Duodenal mucosa (tissue), 2 donors: ENCODE measurements at regions not wholly inside any gene's neighbourhood (a gene's known extent, or its start where the extent isn't known, plus 50 kb on each side); places are given as distances from the start of the nearest gene placed in this dataset.

Source experiments
- H3K27ac ChIP-seq: one replicate; pipeline ENCODE4 v1.7.0; 2013; ENCODE audit warnings: low read depth, low read length
- H3K27me3 ChIP-seq, 2 donors: one replicate each; pipeline ENCODE4 v1.7.0; 2013; ENCODE audit warnings: low read length in 2 of 2, control low read depth in 1 of 2; ENCODE audit not compliant: insufficient read depth in 2 of 2, control insufficient read depth in 1 of 2
- H3K36me3 ChIP-seq, 2 donors: one replicate each; pipeline ENCODE4 v1.7.0; 2013; ENCODE audit warnings: low read length in 2 of 2, control low read depth in 1 of 2; ENCODE audit not compliant: insufficient read depth in 2 of 2, control insufficient read depth in 1 of 2
- H3K4me1 ChIP-seq, 2 donors: one replicate each; pipeline ENCODE4 v1.7.0; 2013; ENCODE audit warnings: low read length in 2 of 2, control low read depth in 1 of 2; ENCODE audit not compliant: insufficient read depth in 2 of 2, control insufficient read depth in 1 of 2
- H3K4me3 ChIP-seq, 2 donors: one replicate each; pipeline ENCODE4 v1.7.0; 2013; ENCODE audit warnings: low read length in 2 of 2, low read depth in 1 of 2
- H3K9ac ChIP-seq, 2 donors: one replicate each; pipeline ENCODE4 v1.7.0; 2013; ENCODE audit warnings: low read length in 2 of 2, low read depth in 1 of 2
- H3K9me3 ChIP-seq, 2 donors: one replicate each; pipeline ENCODE4 v1.7.0; 2013; ENCODE audit warnings: low read length in 2 of 2, control low read depth in 1 of 2; ENCODE audit not compliant: control insufficient read depth in 1 of 2

- no peaks in the 10 kb centered on the region for H3K4me1 ChIP-seq
- peaks cover 0 to 17% of the 10 kb centered on the region in 2 donors for H3K9me3 ChIP-seq
- no peak overlapping the region for H3K27ac ChIP-seq
- no peaks in the 10 kb centered on the region for H3K36me3 ChIP-seq
- no peaks in the 10 kb centered on the region for H3K27me3 ChIP-seq
- H3K4me3 ChIP-seq: no peak overlapping the region
- no peak overlapping the region for H3K9ac ChIP-seq
Measured at GRCh38 chr2:52192656-52193055, 1160.7 kb upstream of the NRXN1 start.

- Histone ChIP-seq H3K36me3 (no peaks in the 10 kb centered on the region), H3K4me1 (no peaks in the 10 kb centered on the region), H3K27ac (no peak overlapping the region), H3K27me3 (no peaks in the 10 kb centered on the region), H3K9me3 (peaks cover 6 to 23% of the 10 kb centered on the region in 2 donors), H3K4me3 (no peak overlapping the region), H3K9ac (no peak overlapping the region)
Measured at GRCh38 chr2:52181080-52181479, 1149.1 kb upstream of the NRXN1 start.

DNA sequence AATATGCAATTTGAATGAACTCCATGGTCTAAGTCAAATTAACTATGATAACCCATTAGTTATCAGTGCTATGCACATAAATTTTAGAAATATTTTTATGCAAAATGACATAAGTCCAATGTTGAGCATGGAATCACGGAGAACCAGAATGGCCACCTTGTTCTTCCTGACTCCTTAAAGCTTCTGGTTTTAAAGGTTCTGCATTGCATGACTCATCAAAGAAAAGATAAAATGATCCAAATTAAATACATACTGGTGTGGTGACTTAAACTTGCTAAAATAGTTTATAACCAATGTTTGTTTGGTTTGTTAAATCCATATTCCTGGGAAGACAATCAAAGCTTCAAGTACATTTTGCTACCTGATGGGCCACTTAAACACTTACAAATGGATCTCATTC is 1146.9 kb upstream of the NRXN1 start:
- no peak overlapping the region for H3K9ac ChIP-seq
- H3K4me3 ChIP-seq: no peak overlapping the region
- H3K4me1 ChIP-seq: no peaks in the 10 kb centered on the region
- no peak overlapping the region for H3K27ac ChIP-seq
- no peaks in the 10 kb centered on the region for H3K36me3 ChIP-seq
- H3K27me3 ChIP-seq: no peaks in the 10 kb centered on the region
- H3K9me3 ChIP-seq: peaks cover 0 to 15% of the 10 kb centered on the region in 2 donors

DNA sequence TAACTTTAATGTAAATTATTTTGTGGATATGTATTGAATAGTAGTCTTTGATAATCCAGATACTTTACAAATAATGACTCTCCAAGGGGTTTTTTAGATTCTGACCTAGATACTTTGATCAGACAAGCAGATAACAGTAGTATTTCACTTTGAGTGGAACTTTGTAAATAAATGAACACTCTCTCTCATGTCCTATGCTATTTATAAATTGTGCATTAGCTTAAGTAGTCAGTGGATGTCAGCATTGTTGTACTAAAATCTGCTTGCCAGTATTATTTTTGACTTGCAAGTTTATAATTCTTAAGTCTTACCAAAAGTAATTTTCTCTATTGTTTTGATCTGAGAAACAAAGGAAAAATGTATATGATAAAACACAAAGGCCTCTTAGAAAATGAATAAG is 1113.1 kb upstream of the NRXN1 start:
- H3K27ac ChIP-seq: no peak overlapping the region
- no peaks in the 10 kb centered on the region for H3K9me3 ChIP-seq
- H3K36me3 ChIP-seq: no peaks in the 10 kb centered on the region
- no peaks in the 10 kb centered on the region for H3K4me1 ChIP-seq
- H3K27me3 ChIP-seq: no peaks in the 10 kb centered on the region
- no peak overlapping the region for H3K4me3 ChIP-seq
- H3K9ac ChIP-seq: no peak overlapping the region

- H3K4me1 ChIP-seq: no peaks in the 10 kb centered on the region
- no peaks in the 10 kb centered on the region for H3K36me3 ChIP-seq
- no peaks in the 10 kb centered on the region for H3K27me3 ChIP-seq
- no peak overlapping the region for H3K9ac ChIP-seq
- H3K27ac ChIP-seq: no peak overlapping the region
- no peak overlapping the region for H3K4me3 ChIP-seq
- no peaks in the 10 kb centered on the region for H3K9me3 ChIP-seq
Measured at GRCh38 chr2:52144590-52144989, 1112.7 kb upstream of the NRXN1 start.

DNA sequence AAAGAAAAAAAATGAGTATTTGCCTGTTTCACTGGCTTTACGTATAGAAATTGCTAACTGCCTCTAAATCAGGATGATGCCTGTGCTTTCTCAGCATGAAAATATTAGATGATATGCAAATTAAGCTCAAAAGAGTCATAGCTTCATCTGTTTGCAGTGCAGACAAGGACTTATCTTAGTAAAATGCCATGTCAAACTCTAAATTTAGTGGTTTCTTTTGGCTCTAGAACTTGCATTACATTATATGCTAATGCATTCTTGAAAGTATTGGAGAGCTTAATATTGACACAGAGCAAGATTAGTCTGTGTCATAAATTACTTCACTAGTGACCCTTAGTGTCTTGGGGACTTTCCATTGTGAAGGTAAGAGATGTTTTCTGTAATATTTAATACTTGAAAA is 1109.1 kb upstream of the NRXN1 start:
- Histone ChIP-seq H3K27me3 (no peaks in the 10 kb centered on the region), H3K4me3 (no peak overlapping the region)

GRCh38 chr2:52139241-52139640 is 1107.3 kb upstream of the NRXN1 start:
- H3K36me3 ChIP-seq: no peaks in the 10 kb centered on the region
- no peak overlapping the region for H3K27ac ChIP-seq
- no peak overlapping the region for H3K9ac ChIP-seq
- H3K4me1 ChIP-seq: no peaks in the 10 kb centered on the region
- no peak overlapping the region for H3K4me3 ChIP-seq
- no peaks in the 10 kb centered on the region for H3K9me3 ChIP-seq
- no peaks in the 10 kb centered on the region for H3K27me3 ChIP-seq

More for the DNA sequence above, 1109.1 kb upstream of the NRXN1 start:
- H3K36me3 ChIP-seq: no peaks in the 10 kb centered on the region
- H3K9ac ChIP-seq: no peak overlapping the region
- H3K9me3 ChIP-seq: no peaks in the 10 kb centered on the region
- no peak overlapping the region for H3K27ac ChIP-seq
- no peaks in the 10 kb centered on the region for H3K4me1 ChIP-seq

GRCh38 chr2:52135235-52135634 is 1103.3 kb upstream of the NRXN1 start:
- H3K9ac ChIP-seq: no peak overlapping the region

GRCh38 chr2:52128081-52128480 is 1096.1 kb upstream of the NRXN1 start:
- Histone ChIP-seq H3K36me3 (no peaks in the 10 kb centered on the region), H3K4me1 (no peaks in the 10 kb centered on the region), H3K9ac (no peak overlapping the region), H3K27ac (no peak overlapping the region), H3K9me3 (peaks cover 0 to 3% of the 10 kb centered on the region in 2 donors), H3K27me3 (no peaks in the 10 kb centered on the region), H3K4me3 (no peak overlapping the region)

More at GRCh38 chr2:52135235-52135634, 1103.3 kb upstream of the NRXN1 start:
- Histone ChIP-seq H3K27ac (no peak overlapping the region), H3K27me3 (no peaks in the 10 kb centered on the region), H3K36me3 (no peaks in the 10 kb centered on the region), H3K4me1 (no peaks in the 10 kb centered on the region), H3K9me3 (no peaks in the 10 kb centered on the region), H3K4me3 (no peak overlapping the region)

DNA sequence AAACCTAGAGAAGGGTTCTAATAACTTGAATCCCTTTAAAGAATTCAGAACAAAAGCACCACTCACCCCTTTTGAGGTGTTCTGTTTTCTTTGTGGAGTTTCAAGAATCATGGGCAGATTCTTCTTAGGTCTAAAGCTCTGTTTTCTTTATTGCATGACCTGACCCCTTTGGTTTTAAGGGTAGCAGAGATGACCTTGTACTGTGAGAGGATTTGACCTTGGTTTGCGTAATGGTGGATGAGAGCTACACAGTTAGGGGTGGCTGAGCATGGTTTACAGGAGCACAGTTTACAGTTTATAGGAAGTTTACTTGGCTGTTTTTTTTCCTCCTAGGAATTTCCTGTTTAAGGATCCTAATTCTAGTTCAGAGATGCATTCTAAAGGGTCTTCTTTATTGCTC is 1095.6 kb upstream of the NRXN1 start:
- H3K4me1 ChIP-seq: no peaks in the 10 kb centered on the region
- no peak overlapping the region for H3K9ac ChIP-seq
- H3K36me3 ChIP-seq: no peaks in the 10 kb centered on the region
- no peak overlapping the region for H3K27ac ChIP-seq
- peaks cover 0 to 3% of the 10 kb centered on the region in 2 donors for H3K9me3 ChIP-seq
- no peaks in the 10 kb centered on the region for H3K27me3 ChIP-seq
- H3K4me3 ChIP-seq: no peak overlapping the region

GRCh38 chr2:52117299-52117698 is 1085.4 kb upstream of the NRXN1 start:
- no peak overlapping the region for H3K9ac ChIP-seq
- H3K36me3 ChIP-seq: no peaks in the 10 kb centered on the region
- peaks cover 0 to 1% of the 10 kb centered on the region in 2 donors for H3K9me3 ChIP-seq
- no peaks in the 10 kb centered on the region for H3K27me3 ChIP-seq
- no peak overlapping the region for H3K27ac ChIP-seq
- H3K4me3 ChIP-seq: no peak overlapping the region
- H3K4me1 ChIP-seq: no peaks in the 10 kb centered on the region
